NB4 (cell line): ENCODE measurements at regions not wholly inside any gene's neighbourhood (a gene's known extent, or its start where the extent isn't known, plus 50 kb on each side); places are given as distances from the start of the nearest gene placed in this dataset.

Experiments used
- CTCF ChIP-seq: IDR thresholded peaks from one replicate; pipeline ENCODE4 v1.5.1; 2012; ENCODE audit warnings: low read depth, low read length
- MYC ChIP-seq: IDR thresholded peaks from 2 replicates; pipeline ENCODE4 v1.6.1; 2011; ENCODE audit warnings: low read depth, low read length
- POLR2A ChIP-seq: IDR thresholded peaks from 2 replicates; pipeline ENCODE4 v1.6.1; 2011; ENCODE audit warnings: mild to moderate bottlenecking; ENCODE audit not compliant: insufficient read length; ENCODE audit errors: extremely low read depth

GRCh38 chr10:83881661-83882060 lies 257.6 kb upstream of the GHITM start:
- TF ChIP-seq POLR2A (no peak), CTCF (no peak), MYC (no peak)
